Activated T-helper 17 cell treated with anti-CD3 and anti-CD28 coated beads, Interleukin-2, amount 50 U/mL, for 72 hours (primary cell): ENCODE measurements at regions not wholly inside any gene's neighbourhood (a gene's known extent, or its start where the extent isn't known, plus 50 kb on each side); places are given as distances from the start of the nearest gene placed in this dataset.

Experiments used
- ATAC-seq: fragments of 150-1000 bp; cut with Tn5 transposase; replicated peaks from 2 replicates; pipeline ENCODE4 v1.10.0; 2021; ENCODE audit warnings: mild to moderate bottlenecking, moderate library complexity
- H3K27ac Mint-ChIP-seq: one replicate; pipeline ENCODE4 v1.8.0; 2022; ENCODE audit warnings: mixed read lengths
- H3K27me3 Mint-ChIP-seq: one replicate; pipeline ENCODE4 v1.8.0; 2022; ENCODE audit warnings: mixed read lengths
- H3K36me3 Mint-ChIP-seq: one replicate; pipeline ENCODE4 v1.8.0; 2022; ENCODE audit warnings: low read depth, mild to moderate bottlenecking, mixed read lengths
- H3K4me1 Mint-ChIP-seq: one replicate; pipeline ENCODE4 v1.8.0; 2022; ENCODE audit warnings: mixed read lengths
- H3K4me3 Mint-ChIP-seq: one replicate; pipeline ENCODE4 v1.8.0; 2022; ENCODE audit warnings: mild to moderate bottlenecking, mixed read lengths
- H3K9me3 Mint-ChIP-seq: one replicate; pipeline ENCODE4 v1.8.0; 2022; ENCODE audit warnings: mixed read lengths

GRCh38 chr22:49366437-49366836 lies 461.2 kb downstream of the BRD1 start:
- Mint-ChIP-seq H3K36me3 (no peaks in the 10 kb centered on the region), H3K27ac (no peak overlapping the region), H3K27me3 (peaks cover 14% of the 10 kb centered on the region), H3K4me1 (no peaks in the 10 kb centered on the region), H3K4me3 (no peak overlapping the region), H3K9me3 (no peaks in the 10 kb centered on the region)
- no peak for ATAC-seq

- no peaks in the 10 kb centered on the region for H3K36me3 Mint-ChIP-seq
- no peaks in the 10 kb centered on the region for H3K9me3 Mint-ChIP-seq
- H3K4me3 Mint-ChIP-seq, result no peak overlapping the region
- no peak overlapping the region for H3K27ac Mint-ChIP-seq
- no peaks in the 10 kb centered on the region for H3K4me1 Mint-ChIP-seq
- H3K27me3 Mint-ChIP-seq, result peaks cover 17% of the 10 kb centered on the region
- no peak for ATAC-seq
Observed at GRCh38 chr22:49365910-49366309, 461.8 kb downstream of the BRD1 start.

GRCh38 chr22:49365191-49365837 lies 462.4 kb downstream of the BRD1 start:
- Mint-ChIP-seq H3K27me3 (peaks cover 21% of the 10 kb centered on the region), H3K4me1 (no peaks in the 10 kb centered on the region), H3K9me3 (no peaks in the 10 kb centered on the region), H3K36me3 (no peaks in the 10 kb centered on the region), H3K4me3 (no peak overlapping the region), H3K27ac (no peak overlapping the region)
- no peak for ATAC-seq

GRCh38 chr22:49364398-49364797 lies 463.3 kb downstream of the BRD1 start:
- Mint-ChIP-seq H3K27me3 (peaks cover 22% of the 10 kb centered on the region), H3K4me1 (no peaks in the 10 kb centered on the region), H3K27ac (no peak overlapping the region), H3K9me3 (no peaks in the 10 kb centered on the region), H3K36me3 (no peaks in the 10 kb centered on the region), H3K4me3 (no peak overlapping the region)
- ATAC-seq, result no peak

GRCh38 chr22:49363526-49364230 lies 464.0 kb downstream of the BRD1 start:
- Mint-ChIP-seq H3K36me3 (no peaks in the 10 kb centered on the region), H3K27ac (no peak overlapping the region), H3K4me1 (no peaks in the 10 kb centered on the region), H3K4me3 (no peak overlapping the region), H3K27me3 (peaks cover 26% of the 10 kb centered on the region), H3K9me3 (no peaks in the 10 kb centered on the region)
- ATAC-seq, result no peak

GRCh38 chr22:49362211-49362839 lies 465.3 kb downstream of the BRD1 start:
- no peaks in the 10 kb centered on the region for H3K9me3 Mint-ChIP-seq
- peaks cover 25% of the 10 kb centered on the region for H3K27me3 Mint-ChIP-seq
- ATAC-seq, result no peak
- H3K4me1 Mint-ChIP-seq, result no peaks in the 10 kb centered on the region
- H3K27ac Mint-ChIP-seq, result no peak overlapping the region
- no peak overlapping the region for H3K4me3 Mint-ChIP-seq
- no peaks in the 10 kb centered on the region for H3K36me3 Mint-ChIP-seq

- no peaks in the 10 kb centered on the region for H3K4me1 Mint-ChIP-seq
- H3K27me3 Mint-ChIP-seq, result peaks cover 31% of the 10 kb centered on the region
- no peaks in the 10 kb centered on the region for H3K9me3 Mint-ChIP-seq
- ATAC-seq, result no peak
- H3K36me3 Mint-ChIP-seq, result no peaks in the 10 kb centered on the region
- H3K27ac Mint-ChIP-seq, result no peak overlapping the region
- no peak overlapping the region for H3K4me3 Mint-ChIP-seq
Observed at GRCh38 chr22:49361164-49361563, 466.5 kb downstream of the BRD1 start.

- H3K36me3 Mint-ChIP-seq, result no peaks in the 10 kb centered on the region
- no peak for ATAC-seq
- no peak overlapping the region for H3K27ac Mint-ChIP-seq
- H3K27me3 Mint-ChIP-seq, result peaks cover 33% of the 10 kb centered on the region
- H3K9me3 Mint-ChIP-seq, result no peaks in the 10 kb centered on the region
- H3K4me3 Mint-ChIP-seq, result no peak overlapping the region
- H3K4me1 Mint-ChIP-seq, result no peaks in the 10 kb centered on the region
Observed at GRCh38 chr22:49360746-49361145, 466.9 kb downstream of the BRD1 start.

- H3K27me3 Mint-ChIP-seq, result peaks cover 39% of the 10 kb centered on the region
- ATAC-seq, result no peak
- no peaks in the 10 kb centered on the region for H3K36me3 Mint-ChIP-seq
- H3K4me1 Mint-ChIP-seq, result no peaks in the 10 kb centered on the region
- no peak overlapping the region for H3K27ac Mint-ChIP-seq
- H3K9me3 Mint-ChIP-seq, result no peaks in the 10 kb centered on the region
- H3K4me3 Mint-ChIP-seq, result no peak overlapping the region
Observed at GRCh38 chr22:49359076-49359475, 468.6 kb downstream of the BRD1 start.

GRCh38 chr22:49357661-49358440 lies 469.8 kb downstream of the BRD1 start:
- no peaks in the 10 kb centered on the region for H3K4me1 Mint-ChIP-seq
- H3K36me3 Mint-ChIP-seq, result no peaks in the 10 kb centered on the region
- no peak overlapping the region for H3K27ac Mint-ChIP-seq
- no peak overlapping the region for H3K4me3 Mint-ChIP-seq
- H3K27me3 Mint-ChIP-seq, result peaks cover 49% of the 10 kb centered on the region
- H3K9me3 Mint-ChIP-seq, result no peaks in the 10 kb centered on the region
- ATAC-seq, result no peak

GRCh38 chr22:49356428-49356827 lies 471.2 kb downstream of the BRD1 start:
- no peak for ATAC-seq
- H3K36me3 Mint-ChIP-seq, result no peaks in the 10 kb centered on the region
- peaks cover 52% of the 10 kb centered on the region for H3K27me3 Mint-ChIP-seq
- no peaks in the 10 kb centered on the region for H3K4me1 Mint-ChIP-seq
- no peak overlapping the region for H3K27ac Mint-ChIP-seq
- no peaks in the 10 kb centered on the region for H3K9me3 Mint-ChIP-seq
- H3K4me3 Mint-ChIP-seq, result no peak overlapping the region

- Mint-ChIP-seq H3K27me3 (peaks cover 45% of the 10 kb centered on the region), H3K4me3 (no peak overlapping the region), H3K36me3 (no peaks in the 10 kb centered on the region), H3K27ac (no peak overlapping the region), H3K9me3 (no peaks in the 10 kb centered on the region), H3K4me1 (no peaks in the 10 kb centered on the region)
- no peak for ATAC-seq
Observed at GRCh38 chr22:49355211-49355920, 472.3 kb downstream of the BRD1 start.

- Mint-ChIP-seq H3K4me1 (no peaks in the 10 kb centered on the region), H3K4me3 (no peak overlapping the region), H3K27me3 (peaks cover 47% of the 10 kb centered on the region), H3K36me3 (no peaks in the 10 kb centered on the region), H3K27ac (no peak overlapping the region), H3K9me3 (no peaks in the 10 kb centered on the region)
- ATAC-seq, result no peak
Observed at GRCh38 chr22:49354516-49355210, 473.0 kb downstream of the BRD1 start.

- ATAC-seq, result no peak
- Mint-ChIP-seq H3K36me3 (no peaks in the 10 kb centered on the region), H3K4me1 (no peaks in the 10 kb centered on the region), H3K27me3 (peaks cover 48% of the 10 kb centered on the region), H3K9me3 (no peaks in the 10 kb centered on the region), H3K4me3 (no peak overlapping the region), H3K27ac (no peak overlapping the region)
Observed at GRCh38 chr22:49353235-49353634, 474.4 kb downstream of the BRD1 start.
